ENCODE measurements at regions not wholly inside any gene's neighbourhood (a gene's known extent, or its start where the extent isn't known, plus 50 kb on each side); places are given as distances from the start of the nearest gene placed in this dataset.
"Not testable (repeated sequence)": the region's sequence is repeated elsewhere in the genome, so short reads cannot be mapped to it uniquely, and the experiment has no call there.

- no peaks in the 10 kb centered on the region for H3K36me3 ChIP-seq (replicated peaks)
- H3K9me3 ChIP-seq: no peaks in the 10 kb centered on the region
- no peaks in the 10 kb centered on the region for H3K27me3 ChIP-seq (ENCODE audit: low read depth)
- DNase-seq (ENCODE audit: low spot score in 2 of 2): no peak
- H3K4me3 ChIP-seq: no peak overlapping the region
- in situ Hi-C loops (cut with MboI; ENCODE audit: low sequenced_read_pairs): no loop called here
- peaks cover 4% of the 10 kb centered on the region; the same call in 1 of the 2 replicates for H3K4me1 ChIP-seq
These were observed 263.7 kb upstream of the PCDH9 start for GRCh38 chr13:67493835-67494234.

GRCh38 chr13:67489016-67489415 lies 258.9 kb upstream of the PCDH9 start:
- H3K4me3 ChIP-seq: no peak overlapping the region
- no peaks in the 10 kb centered on the region for H3K27me3 ChIP-seq (ENCODE audit: low read depth)
- H3K4me1 ChIP-seq: no peaks in the 10 kb centered on the region
- H3K9me3 ChIP-seq: no peaks in the 10 kb centered on the region
- H3K36me3 ChIP-seq (replicated peaks): no peaks in the 10 kb centered on the region
- in situ Hi-C loops (cut with MboI; ENCODE audit: low sequenced_read_pairs): no loop called here
- no peak for DNase-seq (ENCODE audit: low spot score in 2 of 2)

GRCh38 chr13:67481445-67481844 lies 251.3 kb upstream of the PCDH9 start:
- no peak for DNase-seq (ENCODE audit: low spot score in 2 of 2)
- Histone ChIP-seq H3K36me3 (replicated peaks) (no peaks in the 10 kb centered on the region), H3K4me3 (no peak overlapping the region), H3K9me3 (no peaks in the 10 kb centered on the region), H3K4me1 (no peaks in the 10 kb centered on the region), H3K27me3 (ENCODE audit: low read depth) (no peaks in the 10 kb centered on the region)
- in situ Hi-C loops (cut with MboI; ENCODE audit: low sequenced_read_pairs): no loop called here

GRCh38 chr13:67474115-67474514 lies 244.0 kb upstream of the PCDH9 start:
- H3K4me3 ChIP-seq: no peak overlapping the region
- H3K4me1 ChIP-seq: no peaks in the 10 kb centered on the region
- H3K9me3 ChIP-seq: no peaks in the 10 kb centered on the region
- no peaks in the 10 kb centered on the region for H3K36me3 ChIP-seq (replicated peaks)
- in situ Hi-C loops (cut with MboI; ENCODE audit: low sequenced_read_pairs): no loop called here
- DNase-seq (ENCODE audit: low spot score in 2 of 2): no peak
- H3K27me3 ChIP-seq (ENCODE audit: low read depth): no peaks in the 10 kb centered on the region

GRCh38 chr13:67469623-67470022 lies 239.5 kb upstream of the PCDH9 start:
- no peak for DNase-seq (ENCODE audit: low spot score in 2 of 2)
- in situ Hi-C loops (cut with MboI; ENCODE audit: low sequenced_read_pairs): no loop called here

GRCh38 chr13:67466569-67466968 lies 236.4 kb upstream of the PCDH9 start:
- no peak for DNase-seq (ENCODE audit: low spot score in 2 of 2)

More at GRCh38 chr13:67469623-67470022, 239.5 kb upstream of the PCDH9 start:
- H3K36me3 ChIP-seq (replicated peaks): no peaks in the 10 kb centered on the region
- no peaks in the 10 kb centered on the region for H3K27me3 ChIP-seq (ENCODE audit: low read depth)
- H3K4me1 ChIP-seq: no peaks in the 10 kb centered on the region
- H3K4me3 ChIP-seq: no peak overlapping the region
- H3K9me3 ChIP-seq: no peaks in the 10 kb centered on the region

GRCh38 chr13:67464154-67464553 lies 234.0 kb upstream of the PCDH9 start:
- no peak overlapping the region for H3K4me3 ChIP-seq
- in situ Hi-C loops (cut with MboI; ENCODE audit: low sequenced_read_pairs): no loop called here
- H3K27me3 ChIP-seq (ENCODE audit: low read depth): no peaks in the 10 kb centered on the region

More at GRCh38 chr13:67466569-67466968, 236.4 kb upstream of the PCDH9 start:
- Histone ChIP-seq H3K36me3 (replicated peaks) (no peaks in the 10 kb centered on the region), H3K4me1 (no peaks in the 10 kb centered on the region), H3K4me3 (no peak overlapping the region), H3K27me3 (ENCODE audit: low read depth) (no peaks in the 10 kb centered on the region), H3K9me3 (no peaks in the 10 kb centered on the region)
- in situ Hi-C loops (cut with MboI; ENCODE audit: low sequenced_read_pairs): no loop called here

GRCh38 chr13:67462098-67462497 lies 232.0 kb upstream of the PCDH9 start:
- in situ Hi-C loops (cut with MboI; ENCODE audit: low sequenced_read_pairs): no loop called here
- Histone ChIP-seq H3K9me3 (no peaks in the 10 kb centered on the region), H3K27me3 (ENCODE audit: low read depth) (no peaks in the 10 kb centered on the region), H3K4me3 (no peak overlapping the region), H3K36me3 (replicated peaks) (no peaks in the 10 kb centered on the region), H3K4me1 (no peaks in the 10 kb centered on the region)
- no peak for DNase-seq (ENCODE audit: low spot score in 2 of 2)

More at GRCh38 chr13:67464154-67464553, 234.0 kb upstream of the PCDH9 start:
- no peaks in the 10 kb centered on the region for H3K9me3 ChIP-seq
- no peaks in the 10 kb centered on the region for H3K4me1 ChIP-seq
- no peaks in the 10 kb centered on the region for H3K36me3 ChIP-seq (replicated peaks)
- no peak for DNase-seq (ENCODE audit: low spot score in 2 of 2)

- H3K4me1 ChIP-seq; in situ Hi-C loops (cut with MboI; ENCODE audit: low sequenced_read_pairs); H3K27me3 ChIP-seq (ENCODE audit: low read depth); H3K9me3 ChIP-seq; DNase-seq (ENCODE audit: low spot score in 2 of 2); H3K36me3 ChIP-seq (replicated peaks); H3K4me3 ChIP-seq: not testable (repeated sequence)
These were observed 222.4 kb upstream of the PCDH9 start for GRCh38 chr13:67452526-67452925.

- DNase-seq (ENCODE audit: low spot score in 2 of 2): no peak
- in situ Hi-C loops (cut with MboI; ENCODE audit: low sequenced_read_pairs): no loop called here
- H3K27me3 ChIP-seq (ENCODE audit: low read depth): no peaks in the 10 kb centered on the region
- H3K4me3 ChIP-seq: no peak overlapping the region
- H3K9me3 ChIP-seq: no peaks in the 10 kb centered on the region
- H3K4me1 ChIP-seq: no peaks in the 10 kb centered on the region
- no peaks in the 10 kb centered on the region for H3K36me3 ChIP-seq (replicated peaks)
These were observed 215.3 kb upstream of the PCDH9 start for GRCh38 chr13:67445436-67445835.

GRCh38 chr13:67443923-67444322 lies 213.8 kb upstream of the PCDH9 start:
- no peaks in the 10 kb centered on the region for H3K4me1 ChIP-seq
- no peaks in the 10 kb centered on the region for H3K27me3 ChIP-seq (ENCODE audit: low read depth)
- H3K36me3 ChIP-seq (replicated peaks): no peaks in the 10 kb centered on the region
- DNase-seq (ENCODE audit: low spot score in 2 of 2): no peak
- no peak overlapping the region for H3K4me3 ChIP-seq
- no peaks in the 10 kb centered on the region for H3K9me3 ChIP-seq
- in situ Hi-C loops (cut with MboI; ENCODE audit: low sequenced_read_pairs): no loop called here

- H3K27me3 ChIP-seq (ENCODE audit: low read depth): no peaks in the 10 kb centered on the region
- H3K36me3 ChIP-seq (replicated peaks): no peaks in the 10 kb centered on the region
- DNase-seq (ENCODE audit: low spot score in 2 of 2): no peak
- no peaks in the 10 kb centered on the region for H3K9me3 ChIP-seq
- no peaks in the 10 kb centered on the region for H3K4me1 ChIP-seq
- in situ Hi-C loops (cut with MboI; ENCODE audit: low sequenced_read_pairs): no loop called here
- H3K4me3 ChIP-seq: no peak overlapping the region
These were observed 210.3 kb upstream of the PCDH9 start for GRCh38 chr13:67440236-67440975.

GRCh38 chr13:67439365-67439764 lies 209.2 kb upstream of the PCDH9 start:
- Histone ChIP-seq H3K4me1 (no peaks in the 10 kb centered on the region), H3K4me3 (no peak overlapping the region), H3K36me3 (replicated peaks) (no peaks in the 10 kb centered on the region), H3K9me3 (no peaks in the 10 kb centered on the region), H3K27me3 (ENCODE audit: low read depth) (no peaks in the 10 kb centered on the region)
- in situ Hi-C loops (cut with MboI; ENCODE audit: low sequenced_read_pairs): no loop called here
- no peak for DNase-seq (ENCODE audit: low spot score in 2 of 2)

GRCh38 chr13:67438465-67438864 lies 208.3 kb upstream of the PCDH9 start:
- in situ Hi-C loops (cut with MboI; ENCODE audit: low sequenced_read_pairs): no loop called here
- no peaks in the 10 kb centered on the region for H3K4me1 ChIP-seq
- H3K4me3 ChIP-seq: no peak overlapping the region
- H3K9me3 ChIP-seq: no peaks in the 10 kb centered on the region
- H3K27me3 ChIP-seq (ENCODE audit: low read depth): no peaks in the 10 kb centered on the region
- peak in 1 of 2 experiments; percentile 16 for DNase-seq (ENCODE audit: low spot score in 2 of 2)
- H3K36me3 ChIP-seq (replicated peaks): no peaks in the 10 kb centered on the region

- no peaks in the 10 kb centered on the region for H3K4me1 ChIP-seq
- no peak overlapping the region for H3K4me3 ChIP-seq
- in situ Hi-C loops (cut with MboI; ENCODE audit: low sequenced_read_pairs): no loop called here
- no peak for DNase-seq (ENCODE audit: low spot score in 2 of 2)
- H3K27me3 ChIP-seq (ENCODE audit: low read depth): no peaks in the 10 kb centered on the region
- H3K36me3 ChIP-seq (replicated peaks): no peaks in the 10 kb centered on the region
- H3K9me3 ChIP-seq: no peaks in the 10 kb centered on the region
These were observed 207.1 kb upstream of the PCDH9 start for GRCh38 chr13:67437244-67437643.

Data from HAP-1 (cell line).